Keratinocyte (primary cell): ENCODE measurements at regions not wholly inside any gene's neighbourhood (a gene's known extent, or its start where the extent isn't known, plus 50 kb on each side); places are given as distances from the start of the nearest gene placed in this dataset.

Experiments
- DNase-seq: peaks from one replicate; pipeline ENCODE4 v3.0.0-alpha.2; 2011; ENCODE audit warnings: low read depth, missing footprints, low spot score
- FAIRE-seq: peaks from 2 replicates; lab custom pipeline; 2011; peaks lifted over from hg19 to GRCh38; lab: Jason Lieb, UNC
- H2AFZ ChIP-seq: 2 replicates; pipeline ENCODE4 v1.6.0; 2012; ENCODE audit warnings: low read length, control low read depth, inconsistent platforms; ENCODE audit not compliant: control insufficient read depth
- H3K27ac ChIP-seq: 2 replicates; pipeline ENCODE4 v1.5.1; 2011; ENCODE audit warnings: low read length; ENCODE audit not compliant: control insufficient read depth, insufficient read depth
- H3K27me3 ChIP-seq: 3 replicates; pipeline ENCODE4 v1.6.0; 2011; ENCODE audit warnings: low read length; ENCODE audit not compliant: control insufficient read depth, insufficient read depth; ENCODE audit errors: extremely low read depth
- H3K36me3 ChIP-seq, 2 experiments: 2 replicates in 1 of 2; 3 replicates in 1 of 2; pipeline ENCODE4 v1.5.1; 2011; ENCODE audit warnings: low read length in 2 of 2, mild to moderate bottlenecking in 1 of 2; ENCODE audit not compliant: control insufficient read depth in 2 of 2, insufficient read depth in 2 of 2; ENCODE audit errors: extremely low read depth in 1 of 2
- H3K4me1 ChIP-seq: 3 replicates; pipeline ENCODE4 v1.5.1; 2011; ENCODE audit warnings: low read length; ENCODE audit not compliant: control insufficient read depth, insufficient read depth; ENCODE audit errors: extremely low read depth
- H3K4me2 ChIP-seq: 3 replicates; pipeline ENCODE4 v1.6.0; 2011; ENCODE audit warnings: low read depth, low read length; ENCODE audit not compliant: control insufficient read depth, insufficient read depth; ENCODE audit errors: extremely low read depth
- H3K4me3 ChIP-seq, 3 experiments: fragments of 200-600 bp in 1 of 3; sonication (generic) in 1 of 3; 2 replicates in 2 of 3; 3 replicates in 1 of 3; pipeline ENCODE4 v1.5.1; 2011 to 2016; ENCODE audit warnings: low read length in 3 of 3, mild to moderate bottlenecking in 3 of 3, control low read depth in 2 of 3, inconsistent platforms in 1 of 3, low read depth in 1 of 3, mixed read lengths in 1 of 3, mixed run types in 1 of 3, moderate library complexity in 1 of 3; ENCODE audit not compliant: control insufficient read depth in 2 of 3, insufficient read depth in 2 of 3; ENCODE audit errors: extremely low read depth in 1 of 3
- H3K79me2 ChIP-seq: 2 replicates; pipeline ENCODE4 v1.6.0; 2012; ENCODE audit warnings: low read length; ENCODE audit not compliant: control insufficient read depth, insufficient read depth
- H3K9ac ChIP-seq: 3 replicates; pipeline ENCODE4 v1.6.0; 2011; ENCODE audit warnings: low read length; ENCODE audit not compliant: control insufficient read depth, insufficient read depth; ENCODE audit errors: extremely low read depth
- H3K9me1 ChIP-seq: 3 replicates; pipeline ENCODE4 v1.6.0; 2011; ENCODE audit warnings: low read length; ENCODE audit not compliant: control insufficient read depth, insufficient read depth; ENCODE audit errors: extremely low read depth
- H3K9me3 ChIP-seq: 2 replicates; pipeline ENCODE4 v1.5.1; 2012; ENCODE audit warnings: low read depth, low read length; ENCODE audit not compliant: control insufficient read depth
- H4K20me1 ChIP-seq: 3 replicates; pipeline ENCODE4 v1.6.0; 2011; ENCODE audit warnings: low read length; ENCODE audit not compliant: control insufficient read depth, insufficient read depth; ENCODE audit errors: extremely low read depth
- CTCF ChIP-seq, 3 experiments: IDR thresholded peaks in 1 of 3; conservative IDR thresholded peaks in 1 of 3; optimal IDR thresholded peaks in 1 of 3; 2 replicates in 2 of 3; 3 replicates in 1 of 3; pipeline versions ENCODE3 to v1.5.1; 2011; ENCODE audit warnings: low read length in 3 of 3, mild to moderate bottlenecking in 3 of 3, moderate library complexity in 2 of 3, control low read depth in 1 of 3, inconsistent platforms in 1 of 3; ENCODE audit not compliant: insufficient read depth in 2 of 3; ENCODE audit errors: extremely low read depth in 1 of 3
- EZH2 ChIP-seq: IDR thresholded peaks from one replicate; pipeline ENCODE4 v1.6.1; 2012; ENCODE audit warnings: inconsistent platforms, mild to moderate bottlenecking, low read length, moderate library complexity
- dilution Hi-C: fragments of 300-500 bp; cut with MboI; formaldehyde crosslinking; loops from one replicate; pipeline ENCODE4 v1.7.0; 2020; ENCODE audit warnings: low sequenced_read_pairs; ENCODE audit not compliant: extremely low pct_ligation_motif_present

GRCh38 chr6:126643352-126643751 lies 303.4 kb downstream of the CENPW start:
- Histone ChIP-seq H3K9me3 (no peaks in the 10 kb centered on the region), H3K9me1 (no peaks in the 10 kb centered on the region), H2AFZ (no peak overlapping the region), H3K36me3 (no peaks in the 10 kb centered on the region), H3K27me3 (no peaks in the 10 kb centered on the region), H3K27ac (no peak overlapping the region), H3K9ac (no peak overlapping the region), H3K4me1 (no peaks in the 10 kb centered on the region), H4K20me1 (no peaks in the 10 kb centered on the region), H3K4me2 (no peak overlapping the region), H3K4me3 (no peak overlapping the region), H3K79me2 (no peaks in the 10 kb centered on the region)
- dilution Hi-C loops, result no loop called here
- DNase-seq (no peak), FAIRE-seq (no peak)
- no peak for TF ChIP-seq CTCF (optimal IDR thresholded peaks at IDR 0.05 in 1 of 3, IDR thresholded peaks at IDR 0.05 in 1 of 3, conservative IDR thresholded peaks at IDR 0.05 in 1 of 3; ENCODE audit: extremely low read depth in 1 of 3, insufficient read depth in 2 of 3, low read length in 3 of 3)
- TF ChIP-seq EZH2, result no peak

- no peak overlapping the region for H3K4me2 ChIP-seq
- dilution Hi-C loops, result no loop called here
- no peak overlapping the region for H3K27ac ChIP-seq
- no peaks in the 10 kb centered on the region for H3K4me1 ChIP-seq
- no peaks in the 10 kb centered on the region for H3K27me3 ChIP-seq
- TF ChIP-seq EZH2 (no peak), CTCF (optimal IDR thresholded peaks at IDR 0.05 in 1 of 3, IDR thresholded peaks at IDR 0.05 in 1 of 3, conservative IDR thresholded peaks at IDR 0.05 in 1 of 3; ENCODE audit: extremely low read depth in 1 of 3, insufficient read depth in 2 of 3, low read length in 3 of 3) (no peak)
- H3K79me2 ChIP-seq, result no peaks in the 10 kb centered on the region
- H4K20me1 ChIP-seq, result no peaks in the 10 kb centered on the region
- no peak for FAIRE-seq
- no peak overlapping the region for H3K9ac ChIP-seq
- no peak for DNase-seq
- H3K9me3 ChIP-seq, result no peaks in the 10 kb centered on the region
- H3K36me3 ChIP-seq, result no peaks in the 10 kb centered on the region
- no peaks in the 10 kb centered on the region for H3K9me1 ChIP-seq
- no peak overlapping the region for H2AFZ ChIP-seq
- H3K4me3 ChIP-seq, result no peak overlapping the region
Observed at GRCh38 chr6:126650931-126651330, 311.0 kb downstream of the CENPW start.
